Epidermal melanocyte (primary cell): ENCODE measurements at regions not wholly inside any gene's neighbourhood (a gene's known extent, or its start where the extent isn't known, plus 50 kb on each side); places are given as distances from the start of the nearest gene placed in this dataset.

Experiments
- DNase-seq: peaks from one replicate; pipeline ENCODE4 v3.0.0; 2011; ENCODE audit warnings: low spot score; ENCODE audit not compliant: insufficient read length

DNA sequence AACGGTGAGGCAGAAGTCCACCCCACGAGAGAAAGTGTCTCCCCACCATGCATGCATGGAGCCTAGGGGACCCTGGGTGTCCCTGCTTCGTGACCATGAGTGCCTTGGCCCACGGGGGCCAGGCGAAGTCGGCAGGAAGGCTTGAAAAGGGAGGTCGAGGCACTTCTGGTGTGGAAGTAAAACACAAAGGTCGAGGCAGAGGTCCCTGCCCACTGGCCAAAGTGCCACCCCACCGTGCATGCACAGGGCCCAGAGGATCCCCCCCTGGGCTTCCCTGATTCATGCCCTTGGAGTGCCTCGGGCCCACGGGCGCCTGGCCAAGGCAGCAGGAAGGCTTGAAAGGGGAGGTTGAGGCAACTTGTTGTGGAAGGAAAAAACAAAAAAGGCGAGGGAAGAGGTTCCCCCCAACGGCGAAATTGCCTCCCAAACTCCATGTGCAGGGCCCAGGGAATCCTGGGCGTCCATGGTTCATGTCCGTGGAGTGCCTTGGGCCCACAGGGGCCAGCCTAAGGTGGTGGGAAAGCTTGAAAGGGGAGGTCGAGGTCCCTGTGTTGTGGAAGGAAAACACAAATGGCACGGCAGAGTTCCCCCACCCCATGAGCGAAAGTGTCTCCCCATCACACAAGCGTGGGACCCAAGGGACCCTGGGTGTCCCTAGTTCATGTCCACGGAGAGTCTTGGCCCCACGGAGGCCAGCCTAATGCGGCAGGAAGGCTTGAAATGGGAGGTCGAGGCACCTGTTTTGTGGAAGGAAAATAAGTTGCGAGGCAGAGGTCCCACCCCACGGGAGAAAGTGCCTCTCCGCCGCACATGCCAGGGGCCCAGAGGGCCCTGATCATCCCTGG, 372.1 kb downstream of the ALG10 start:
- DNase-seq, result no peak

- DNase-seq, result no peak
Observed at GRCh38 chr12:34395056-34396005, 373.0 kb downstream of the ALG10 start.

DNA sequence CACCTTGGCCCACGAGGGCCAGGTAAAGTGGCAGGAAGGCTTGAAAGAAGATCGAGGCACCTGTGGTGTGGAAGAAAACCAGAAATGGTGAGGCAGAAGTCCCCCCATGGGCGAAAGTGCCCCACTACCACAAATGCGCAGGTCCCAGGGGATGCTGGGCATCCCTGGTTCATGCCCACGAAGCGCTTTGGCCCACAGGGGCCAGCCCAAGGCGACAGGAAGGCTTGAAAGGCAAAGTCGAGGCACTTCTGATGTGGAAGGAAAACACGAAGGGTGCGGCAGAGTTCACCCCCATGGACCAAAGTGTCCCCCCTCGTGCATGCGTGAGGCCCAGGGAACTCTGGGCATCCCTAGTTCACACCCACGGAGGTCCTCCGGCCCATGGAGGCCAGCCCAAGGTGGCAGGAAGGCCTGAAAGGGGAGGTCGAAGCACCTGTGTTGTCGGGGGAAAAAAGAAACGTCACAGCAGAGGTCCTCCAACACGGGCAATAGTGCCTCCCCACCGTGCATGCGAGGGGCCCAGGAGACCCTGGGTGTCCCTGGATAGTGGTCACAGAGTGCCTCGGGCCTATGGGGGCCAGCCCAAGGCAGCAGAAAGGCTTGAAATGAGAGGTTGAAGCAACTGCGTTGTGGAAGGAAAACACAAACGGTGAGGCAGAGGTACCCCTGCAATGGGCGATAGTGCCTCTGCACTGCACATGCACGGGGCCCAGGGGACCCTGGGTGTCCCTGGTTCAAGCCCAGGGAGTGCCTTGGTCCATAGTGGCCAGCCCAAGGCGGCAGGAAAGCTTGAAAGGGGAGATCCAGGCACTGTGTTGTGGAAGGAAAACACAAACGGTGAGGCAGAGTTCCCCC, 373.9 kb downstream of the ALG10 start:
- no peak for DNase-seq

DNA sequence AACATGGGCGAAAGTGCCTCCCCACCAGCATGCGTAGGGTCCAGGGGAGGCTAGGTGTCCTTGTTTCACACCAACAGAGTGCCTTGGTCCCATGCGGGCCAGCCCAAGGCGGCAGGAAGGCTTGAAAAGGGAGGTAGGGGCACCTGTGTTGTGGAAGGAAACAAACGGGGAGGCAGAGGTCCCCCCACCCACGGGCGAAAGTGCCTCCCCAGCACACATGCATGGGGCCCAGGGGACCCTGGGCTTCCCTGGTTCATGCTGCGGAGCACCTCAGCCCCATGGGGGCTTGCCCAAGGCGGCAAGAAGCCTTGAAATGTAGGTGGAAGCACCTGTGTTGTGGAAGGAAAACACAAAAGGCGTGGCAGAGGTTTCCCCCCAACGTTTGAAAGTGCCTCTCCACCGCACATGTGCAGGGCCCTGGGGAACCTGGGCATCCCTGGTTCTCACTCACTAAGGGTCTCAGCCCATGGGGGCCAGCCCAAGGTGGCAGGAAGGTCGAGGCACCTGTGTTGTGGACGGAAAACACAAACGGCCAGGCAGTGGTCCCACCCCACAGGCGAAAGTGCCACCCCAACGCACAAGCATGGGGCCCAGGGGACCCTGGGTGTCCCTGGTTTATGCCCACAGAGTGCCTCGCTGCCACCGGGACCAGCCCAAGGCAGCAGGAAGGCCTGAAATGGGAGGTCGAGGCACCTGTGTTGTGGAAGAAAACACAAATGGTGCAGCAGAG, 374.7 kb downstream of the ALG10 start:
- no peak for DNase-seq

DNA sequence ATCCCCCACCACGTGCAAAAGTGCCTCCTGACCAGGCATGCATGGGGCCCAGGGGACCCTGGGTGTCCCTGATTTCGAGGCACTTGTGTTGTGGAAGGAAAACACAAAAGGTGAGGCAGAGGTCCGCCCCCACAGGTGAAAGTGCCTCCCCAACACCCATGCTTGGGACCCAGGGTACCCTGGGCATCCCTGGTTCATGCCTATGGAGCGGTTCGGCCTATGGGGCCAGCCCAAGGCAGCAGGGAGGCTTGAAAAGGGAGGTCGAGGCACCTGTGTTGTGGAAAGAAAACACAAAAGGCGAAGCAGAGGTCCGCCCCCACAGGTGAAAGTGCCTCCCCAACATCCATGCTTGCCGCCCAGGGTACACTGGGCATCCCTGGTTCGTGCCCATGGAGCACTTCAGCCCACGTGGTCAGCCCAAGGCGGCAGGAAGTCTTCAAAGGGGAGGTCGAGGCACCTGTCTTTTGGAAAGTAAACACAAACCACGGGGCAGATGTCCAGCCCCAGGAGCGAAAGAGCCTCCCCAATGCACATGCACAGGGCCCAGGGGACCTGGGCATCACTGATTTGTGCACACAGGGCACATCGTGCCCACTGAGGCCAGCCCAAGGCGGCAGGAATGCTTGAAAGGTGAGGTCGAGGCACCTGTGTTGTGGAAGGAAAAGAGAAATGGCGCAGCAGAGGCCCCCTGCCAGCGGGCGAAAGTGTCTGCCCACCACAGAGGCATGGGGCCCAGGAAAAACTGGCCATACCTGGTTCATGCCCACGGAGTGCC, 375.5 kb downstream of the ALG10 start:
- no peak for DNase-seq

GRCh38 chr12:34398366-34398705, 376.0 kb downstream of the ALG10 start:
- no peak for DNase-seq

DNA sequence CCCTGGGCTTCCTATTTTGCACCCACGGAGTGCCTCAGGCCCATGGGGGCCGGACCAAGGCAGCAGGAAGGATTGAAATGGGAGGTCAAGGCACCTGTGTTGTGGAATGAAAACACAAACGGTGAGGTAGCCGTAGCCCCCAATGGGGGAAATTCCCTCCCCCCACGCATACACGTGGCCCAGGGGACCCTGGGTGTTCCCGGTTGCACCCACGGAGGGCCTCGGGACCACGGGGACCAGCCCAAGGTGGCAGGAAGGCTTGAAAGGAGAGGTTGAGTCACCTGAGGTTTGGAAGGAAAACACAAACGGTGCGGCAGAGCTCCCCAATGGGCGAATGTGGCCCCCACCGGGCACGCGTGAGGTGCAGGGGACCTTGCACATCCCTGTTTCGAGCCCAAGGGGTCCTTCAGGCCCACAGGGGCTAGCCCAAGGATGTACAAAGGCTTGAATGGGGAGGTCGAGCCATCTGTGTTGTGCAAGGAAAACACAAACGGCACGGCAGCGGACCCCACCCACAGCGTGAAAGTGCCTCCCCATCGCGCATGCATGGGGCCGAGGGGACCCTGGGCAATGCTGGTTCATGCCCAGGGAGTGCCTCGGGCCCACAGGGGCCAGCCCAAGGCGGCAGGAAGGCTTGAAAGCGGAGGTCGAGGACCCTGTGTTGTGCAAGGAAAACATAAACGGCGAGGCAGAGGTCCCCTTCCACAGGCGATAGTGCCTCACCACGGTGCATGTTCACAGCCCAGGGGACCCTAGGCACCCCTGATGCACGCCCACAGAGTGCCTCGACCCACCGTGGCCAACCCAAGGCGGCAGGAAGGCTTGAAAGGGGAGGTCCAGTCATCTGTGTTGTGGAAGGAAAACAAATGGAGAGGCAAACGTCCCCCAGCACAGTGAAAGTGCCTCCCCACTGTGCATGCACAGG, 376.7 kb downstream of the ALG10 start:
- no peak for DNase-seq

- no peak for DNase-seq
Observed at GRCh38 chr12:34399631-34400410, 377.5 kb downstream of the ALG10 start.

GRCh38 chr12:34400411-34400881, 378.1 kb downstream of the ALG10 start:
- DNase-seq, result no peak

DNA sequence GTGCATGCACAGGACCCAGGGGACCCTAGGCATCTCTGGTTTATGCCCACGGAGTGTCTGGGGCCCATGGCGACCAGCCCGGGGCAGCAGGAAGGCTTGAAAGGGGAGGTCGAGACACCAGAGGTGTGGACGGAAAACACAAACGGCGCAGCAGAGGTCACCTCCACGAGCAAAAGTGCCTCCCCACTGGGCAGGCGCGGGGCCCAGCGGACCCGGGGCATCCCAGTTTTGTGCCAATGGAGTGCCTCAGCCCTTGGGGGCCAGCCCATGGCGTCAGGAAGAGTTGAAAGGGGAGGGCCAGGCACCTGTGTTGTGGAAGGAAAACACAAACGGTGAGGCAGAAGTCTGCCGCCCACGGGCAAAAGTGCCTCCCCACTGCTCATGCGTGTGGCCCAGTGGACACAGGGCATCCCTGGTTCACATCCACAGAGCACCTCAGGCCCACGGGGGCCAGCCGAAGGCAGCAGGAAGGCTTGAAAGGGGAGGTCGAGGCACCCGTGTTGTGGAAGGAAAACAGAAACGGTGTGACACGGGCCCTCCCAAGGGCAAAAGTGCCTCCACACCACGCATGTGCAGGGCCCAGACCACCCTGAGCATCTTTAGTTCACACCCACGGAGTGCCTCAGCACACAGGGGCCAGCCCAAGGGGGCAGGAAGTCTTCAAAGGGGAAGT, 378.8 kb downstream of the ALG10 start:
- no peak for DNase-seq

DNA sequence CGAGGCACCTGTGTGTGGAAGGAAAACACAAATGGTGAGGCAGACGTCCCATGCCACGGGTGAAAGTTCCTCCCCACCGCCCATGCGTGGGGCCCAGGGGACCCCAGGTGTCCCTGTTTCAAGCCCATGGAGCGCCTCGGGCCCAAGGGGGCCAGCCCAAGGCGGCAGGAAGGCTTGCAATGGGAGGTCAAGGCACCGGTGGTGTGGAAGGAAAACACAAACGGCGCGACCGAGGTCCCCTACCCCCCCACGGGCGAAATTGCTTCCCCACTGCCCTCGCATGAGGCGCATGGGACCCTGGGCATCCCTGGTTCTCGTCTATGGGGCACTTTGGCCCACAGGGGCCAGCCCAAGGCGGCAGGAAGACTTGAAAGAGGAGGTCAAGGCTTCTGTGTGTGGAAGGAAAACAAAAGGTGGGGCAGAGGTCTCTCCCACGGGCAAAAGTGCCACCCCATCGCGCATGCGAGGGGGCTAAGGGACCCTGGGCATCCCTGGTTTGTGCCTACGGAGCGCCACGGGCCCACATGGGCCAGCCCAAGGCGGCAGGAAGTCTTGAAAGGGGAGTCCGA, 379.4 kb downstream of the ALG10 start:
- no peak for DNase-seq

- no peak for DNase-seq
Observed at GRCh38 chr12:34402228-34402898, 380.1 kb downstream of the ALG10 start.

- no peak for DNase-seq
Observed at GRCh38 chr12:34402899-34403705, 380.8 kb downstream of the ALG10 start.

- no peak for DNase-seq
Observed at GRCh38 chr12:34403706-34404376, 381.5 kb downstream of the ALG10 start.
